Gastrocnemius medialis (tissue), 4 donors: ENCODE measurements at regions not wholly inside any gene's neighbourhood (a gene's known extent, or its start where the extent isn't known, plus 50 kb on each side); places are given as distances from the start of the nearest gene placed in this dataset.

Source experiments
- CTCF ChIP-seq, 5 experiments: fragments of 450-650 bp in 3 of 5; fragments of 200-600 bp in 2 of 5; sonication (generic) in 2 of 5; IDR thresholded peaks in 4 of 5; conservative IDR thresholded peaks in 1 of 5; 1 replicate in 4 of 5; 2 replicates in 1 of 5; pipeline ENCODE4 v1.5.1; 2016 to 2019; ENCODE audit warnings: antibody characterized with exemption in 5 of 5, mild to moderate bottlenecking in 3 of 5, moderate library complexity in 3 of 5
- POLR2A ChIP-seq, 2 donors: fragments of 450-650 bp; IDR thresholded peaks; one replicate each; pipeline ENCODE4 v1.6.1; 2017; ENCODE audit warnings: antibody characterized with exemption in 2 of 2, mild to moderate bottlenecking in 2 of 2, moderate library complexity in 2 of 2

- TF ChIP-seq CTCF (IDR thresholded peaks at IDR 0.05 in 4 of 5, conservative IDR thresholded peaks at IDR 0.05 in 1 of 5) (no peak), POLR2A (IDR thresholded peaks at IDR 0.05) (no peak)
Measured at GRCh38 chr10:8455181-8455580, 400.7 kb downstream of the GATA3 start.
